HEK293 (cell line): ENCODE measurements at regions not wholly inside any gene's neighbourhood (a gene's known extent, or its start where the extent isn't known, plus 50 kb on each side); places are given as distances from the start of the nearest gene placed in this dataset.

Source experiments
- CTCF ChIA-PET: fragments of 350-600 bp; formaldehyde crosslinking; extraction: SDS; loops from one replicate; lab custom pipeline; 2021; ENCODE audit warnings: antibody characterized with exemption; lab: Yijun Ruan, JAX
- POLR2A ChIA-PET: fragments of 300-600 bp; formaldehyde crosslinking; extraction: SDS; loops from one replicate; lab custom pipeline; 2020; ENCODE audit warnings: antibody characterized with exemption, inconsistent platforms; lab: Yijun Ruan, JAX
- H3K27ac ChIP-seq: fragments of 200-500 bp; sonication (Bioruptor generic); 2 replicates; pipeline ENCODE4 v1.5.1; 2014; ENCODE audit warnings: low read depth, low read length, control low read depth, inconsistent platforms; ENCODE audit errors: extremely low read depth
- H3K36me3 ChIP-seq, 2 experiments: fragments of 200-500 bp in 1 of 2; sonication (Bioruptor generic) in 1 of 2; 1 replicate in 1 of 2; 2 replicates in 1 of 2; pipeline ENCODE4 v1.5.1; 2014 to 2017; ENCODE audit warnings: inconsistent platforms in 2 of 2, low read length in 2 of 2; ENCODE audit not compliant: control insufficient read depth in 2 of 2, insufficient read depth in 1 of 2
- H3K4me1 ChIP-seq: fragments of 200-500 bp; sonication (Bioruptor generic); 2 replicates; pipeline ENCODE4 v1.5.1; 2014; ENCODE audit warnings: mild to moderate bottlenecking, low read length, inconsistent platforms; ENCODE audit not compliant: control insufficient read depth, insufficient read depth
- H3K4me3 ChIP-seq: 2 replicates; pipeline ENCODE4 v1.5.1; 2011; ENCODE audit warnings: low read depth, mild to moderate bottlenecking, control low read depth, low read length, moderate library complexity
- H3K9me3 ChIP-seq: fragments of 200-500 bp; sonication (Bioruptor generic); 2 replicates; pipeline ENCODE4 v1.5.1; 2014; ENCODE audit warnings: low read depth, low read length, inconsistent platforms; ENCODE audit not compliant: control insufficient read depth, insufficient read depth
- ELK4 ChIP-seq: IDR thresholded peaks from 2 replicates; pipeline ENCODE4 v1.6.1; 2011; ENCODE audit warnings: mild to moderate bottlenecking, low read depth, low read length, borderline replicate concordance
- GFI1B ChIP-seq: fragments of 450-650 bp; formaldehyde crosslinking; IDR thresholded peaks from 2 replicates; pipeline ENCODE4 v1.5.1; 2016; ENCODE audit warnings: missing biosample characterization, missing genetic modification characterization
- INSM2 ChIP-seq: fragments of 450-650 bp; formaldehyde crosslinking; IDR thresholded peaks from 2 replicates; pipeline ENCODE4 v1.5.1; 2016; ENCODE audit warnings: missing biosample characterization, missing genetic modification characterization
- PBX3 ChIP-seq: sonication (generic); formaldehyde crosslinking; IDR thresholded peaks from 2 replicates; pipeline ENCODE4 v1.8.1; 2022; ENCODE audit warnings: mild to moderate bottlenecking, moderate library complexity, missing genetic modification reagents
- RBAK ChIP-seq: fragments of 450-650 bp; formaldehyde crosslinking; IDR thresholded peaks from 2 replicates; pipeline ENCODE4 v1.5.1; 2016; ENCODE audit warnings: missing biosample characterization, missing genetic modification characterization
- SCRT1 ChIP-seq: fragments of 450-650 bp; formaldehyde crosslinking; IDR thresholded peaks from 2 replicates; pipeline ENCODE4 v1.5.1; 2016; ENCODE audit warnings: missing biosample characterization, missing genetic modification characterization, borderline replicate concordance
- ZBTB17 ChIP-seq: fragments of 450-650 bp; formaldehyde crosslinking; IDR thresholded peaks from 2 replicates; pipeline ENCODE4 v1.5.1; 2016; ENCODE audit warnings: missing biosample characterization, missing genetic modification characterization
- ZBTB48 ChIP-seq: fragments of 450-650 bp; formaldehyde crosslinking; IDR thresholded peaks from 2 replicates; pipeline ENCODE4 v1.5.1; 2016; ENCODE audit warnings: missing biosample characterization, missing genetic modification characterization
- ZNF10 ChIP-seq: fragments of 450-650 bp; formaldehyde crosslinking; IDR thresholded peaks from 2 replicates; pipeline ENCODE4 v1.5.1; 2017; ENCODE audit warnings: missing biosample characterization, missing genetic modification characterization
- ZNF112 ChIP-seq: fragments of 450-650 bp; formaldehyde crosslinking; IDR thresholded peaks from 2 replicates; pipeline ENCODE4 v1.5.0; 2017; ENCODE audit warnings: missing biosample characterization, missing genetic modification characterization
- ZNF146 ChIP-seq: fragments of 450-650 bp; formaldehyde crosslinking; IDR thresholded peaks from 2 replicates; pipeline ENCODE4 v1.5.1; 2016; ENCODE audit warnings: missing biosample characterization, missing genetic modification characterization
- ZNF155 ChIP-seq: fragments of 450-650 bp; formaldehyde crosslinking; IDR thresholded peaks from 2 replicates; pipeline ENCODE4 v1.5.1; 2016; ENCODE audit warnings: missing biosample characterization, missing genetic modification characterization
- ZNF19 ChIP-seq: fragments of 450-650 bp; formaldehyde crosslinking; IDR thresholded peaks from 2 replicates; pipeline ENCODE4; 2016; ENCODE audit warnings: missing biosample characterization, missing genetic modification characterization, low read depth
- ZNF292 ChIP-seq: fragments of 450-650 bp; formaldehyde crosslinking; IDR thresholded peaks from 2 replicates; pipeline ENCODE4 v1.5.1; 2016; ENCODE audit warnings: low read depth, missing biosample characterization, missing genetic modification characterization, borderline replicate concordance
- ZNF362 ChIP-seq: fragments of 450-650 bp; formaldehyde crosslinking; IDR thresholded peaks from 2 replicates; pipeline ENCODE4 v1.5.1; 2016; ENCODE audit warnings: missing biosample characterization, missing genetic modification characterization
- ZNF366 ChIP-seq: fragments of 450-650 bp; formaldehyde crosslinking; conservative IDR thresholded peaks from 2 replicates; pipeline ENCODE4 v1.5.1; 2016; ENCODE audit warnings: missing biosample characterization, missing genetic modification characterization
- ZNF423 ChIP-seq: fragments of 450-650 bp; formaldehyde crosslinking; IDR thresholded peaks from 2 replicates; pipeline ENCODE4 v1.5.1; 2016; ENCODE audit warnings: missing biosample characterization, missing genetic modification characterization
- ZNF624 ChIP-seq: fragments of 450-650 bp; formaldehyde crosslinking; IDR thresholded peaks from 2 replicates; pipeline ENCODE4 v1.5.1; 2017; ENCODE audit warnings: missing biosample characterization, missing genetic modification characterization
- ZNF645 ChIP-seq: fragments of 450-650 bp; formaldehyde crosslinking; IDR thresholded peaks from 2 replicates; pipeline ENCODE4; 2016; ENCODE audit warnings: missing biosample characterization, missing genetic modification characterization
- ZNF677 ChIP-seq: fragments of 450-650 bp; IDR thresholded peaks from 2 replicates; pipeline ENCODE4 v1.5.0; 2018; ENCODE audit warnings: missing biosample characterization, mild to moderate bottlenecking, missing genetic modification characterization, moderate library complexity
- ZNF837 ChIP-seq: fragments of 450-650 bp; formaldehyde crosslinking; IDR thresholded peaks from 2 replicates; pipeline ENCODE4 v1.5.1; 2016; ENCODE audit warnings: missing biosample characterization, missing genetic modification characterization
- ZNF843 ChIP-seq: fragments of 450-650 bp; formaldehyde crosslinking; IDR thresholded peaks from 2 replicates; pipeline ENCODE4 v1.5.1; 2016; ENCODE audit warnings: missing biosample characterization, missing genetic modification characterization
- ZSCAN16 ChIP-seq: fragments of 450-650 bp; formaldehyde crosslinking; IDR thresholded peaks from 2 replicates; pipeline ENCODE4 v1.5.1; 2016; ENCODE audit warnings: missing biosample characterization, missing genetic modification characterization
- ZSCAN5A ChIP-seq: fragments of 450-650 bp; formaldehyde crosslinking; IDR thresholded peaks from 2 replicates; pipeline ENCODE4 v1.5.1; 2016; ENCODE audit warnings: missing biosample characterization, missing genetic modification characterization
- ZXDB ChIP-seq: fragments of 450-650 bp; formaldehyde crosslinking; IDR thresholded peaks from 2 replicates; pipeline ENCODE4 v1.5.1; 2016; ENCODE audit warnings: missing biosample characterization, missing genetic modification characterization

GRCh38 chrX:145484740-145485139, 237.4 kb downstream of the SPANXN1 start:
- POLR2A ChIA-PET: no interaction called here
- CTCF ChIA-PET: no interaction called here

GRCh38 chrX:145502670-145503069, 255.4 kb downstream of the SPANXN1 start:
- TF ChIP-seq ZSCAN16 (tag by site-specific recombination) (no peak), ZNF843 (tag by site-specific recombination) (no peak), ZNF362 (tag by site-specific recombination) (no peak), ZNF292 (tag by site-specific recombination) (no peak), ZBTB48 (tag by site-specific recombination) (no peak), ZNF155 (tag by site-specific recombination) (no peak), PBX3 (CRISPR knock-in tag) (no peak), ZNF19 (tag by site-specific recombination) (no peak), ZNF366 (tag by site-specific recombination) (no peak)
- no peaks in the 10 kb centered on the region for H3K9me3 ChIP-seq

More at GRCh38 chrX:145484740-145485139, 237.4 kb downstream of the SPANXN1 start:
- Histone ChIP-seq H3K36me3 (no peaks in the 10 kb centered on the region), H3K9me3 (no peaks in the 10 kb centered on the region), H3K4me3 (no peak overlapping the region), H3K4me1 (no peaks in the 10 kb centered on the region), H3K27ac (no peak overlapping the region)
- TF ChIP-seq ZNF624 (no peak), ZNF645 (tag by site-specific recombination) (no peak), ZNF10 (tag by site-specific recombination) (no peak), ZNF423 (tag by site-specific recombination) (no peak), ZNF146 (tag by site-specific recombination) (no peak), ZNF837 (no peak), ZNF155 (tag by site-specific recombination) (no peak), ZBTB17 (no peak), ZNF112 (tag by site-specific recombination) (no peak), RBAK (tag by site-specific recombination) (no peak), ELK4 (no peak), SCRT1 (tag by site-specific recombination) (no peak), GFI1B (tag by site-specific recombination) (no peak), ZNF677 (tag by site-specific recombination) (no peak), INSM2 (tag by site-specific recombination) (no peak), ZSCAN5A (tag by site-specific recombination) (no peak), ZXDB (tag by site-specific recombination) (no peak)

More at GRCh38 chrX:145502670-145503069, 255.4 kb downstream of the SPANXN1 start:
- no peak overlapping the region for H3K4me3 ChIP-seq
- POLR2A ChIA-PET: no interaction called here
- no peaks in the 10 kb centered on the region for H3K4me1 ChIP-seq
- no peak overlapping the region for H3K27ac ChIP-seq
- H3K36me3 ChIP-seq: no peaks in the 10 kb centered on the region
- CTCF ChIA-PET: interaction anchor here (0.7 kb wide), 1 partner anchor 25 kb away, joined by 3 read pairs; no protein-coding TSS in a partner anchor
